Activated CD8-positive, alpha-beta memory T cell treated with anti-CD3 and anti-CD28 coated beads for 1 hour (primary cell): ENCODE measurements at regions not wholly inside any gene's neighbourhood (a gene's known extent, or its start where the extent isn't known, plus 50 kb on each side); places are given as distances from the start of the nearest gene placed in this dataset.

ENCODE experiments used
- DNase-seq, 2 donors: peaks; one replicate each; pipeline ENCODE4 v3.0.0-alpha.2; 2020; ENCODE audit warnings: low read depth in 1 of 2; ENCODE audit errors: extremely low read depth in 1 of 2

DNA sequence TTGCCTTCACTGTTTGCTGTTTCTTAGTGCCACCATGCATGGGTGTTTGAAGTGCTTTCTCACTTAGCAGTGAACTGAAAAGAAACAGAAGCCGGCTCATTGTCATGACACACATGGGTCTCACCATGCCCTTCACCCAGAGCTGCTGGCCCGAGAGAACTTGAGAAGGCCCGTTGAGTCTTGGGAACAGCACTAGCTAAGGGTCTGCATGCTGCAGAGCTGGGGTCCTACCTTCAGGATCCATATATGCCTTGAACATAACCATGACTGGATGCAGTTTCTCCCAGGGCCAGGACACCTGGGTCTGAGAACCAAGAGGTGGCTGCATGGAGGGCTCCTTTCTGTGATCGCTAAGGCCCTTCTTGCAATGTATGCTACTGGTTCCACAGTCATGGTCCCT, 245.5 kb upstream of the HS6ST1 start:
- no peak for DNase-seq

DNA sequence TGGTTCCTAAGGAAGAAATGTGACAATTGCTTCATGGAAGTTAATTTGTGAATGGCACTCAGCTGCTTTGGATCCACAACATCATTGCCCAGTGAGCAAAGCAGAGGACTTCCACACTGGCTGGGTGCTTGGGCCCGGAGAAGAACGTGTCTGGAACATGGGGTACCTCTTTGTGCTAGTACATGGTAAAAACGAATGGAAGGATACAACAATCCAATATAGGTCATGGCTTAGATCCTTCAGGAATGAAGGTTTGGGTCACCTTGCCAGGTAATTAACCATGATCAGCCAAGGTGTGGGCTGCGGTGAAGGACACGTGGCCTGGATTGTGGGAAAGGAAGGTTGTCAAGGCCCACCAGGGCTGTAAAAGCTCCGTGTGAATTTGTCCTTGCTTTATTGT, 245.9 kb upstream of the HS6ST1 start:
- DNase-seq, result no peak

DNA sequence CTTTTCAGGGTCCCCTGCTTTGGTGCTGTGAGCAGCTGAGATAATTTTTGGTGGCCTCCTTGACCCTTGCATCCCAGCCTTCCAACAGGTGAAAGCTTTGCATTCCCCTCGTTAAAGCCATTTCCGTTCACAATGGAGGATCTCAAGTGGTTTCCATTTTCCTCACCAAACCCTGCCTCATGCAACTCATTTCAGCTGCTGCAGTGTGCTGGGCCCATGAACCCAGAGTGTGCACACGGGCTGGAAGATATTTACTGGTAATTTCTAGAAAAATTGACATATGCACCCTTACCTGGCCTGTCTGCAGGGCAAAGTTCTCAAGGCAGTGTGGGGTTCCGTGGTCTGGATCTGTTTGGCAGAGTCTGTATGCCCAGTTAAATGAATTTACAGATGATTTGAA, 246.8 kb upstream of the HS6ST1 start:
- no peak for DNase-seq

DNA sequence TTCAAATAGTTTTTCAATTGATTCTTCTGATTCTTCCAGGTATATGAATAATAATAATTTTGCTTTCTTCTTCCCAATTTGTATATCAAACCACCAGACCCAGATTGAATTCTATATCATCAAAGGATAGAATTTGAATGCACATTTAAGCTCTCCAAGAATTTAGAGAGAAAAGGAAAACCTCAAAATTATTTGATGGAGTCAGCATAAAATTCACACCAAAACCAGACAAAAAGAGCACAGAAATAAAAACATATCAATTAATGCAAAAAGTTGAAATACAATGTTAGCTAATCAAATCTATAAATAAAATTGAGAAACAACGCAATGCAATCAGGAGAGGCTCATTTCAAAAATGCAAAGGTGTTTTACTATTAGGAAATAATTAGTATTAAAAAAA, 248.0 kb upstream of the HS6ST1 start:
- no peak for DNase-seq

DNA sequence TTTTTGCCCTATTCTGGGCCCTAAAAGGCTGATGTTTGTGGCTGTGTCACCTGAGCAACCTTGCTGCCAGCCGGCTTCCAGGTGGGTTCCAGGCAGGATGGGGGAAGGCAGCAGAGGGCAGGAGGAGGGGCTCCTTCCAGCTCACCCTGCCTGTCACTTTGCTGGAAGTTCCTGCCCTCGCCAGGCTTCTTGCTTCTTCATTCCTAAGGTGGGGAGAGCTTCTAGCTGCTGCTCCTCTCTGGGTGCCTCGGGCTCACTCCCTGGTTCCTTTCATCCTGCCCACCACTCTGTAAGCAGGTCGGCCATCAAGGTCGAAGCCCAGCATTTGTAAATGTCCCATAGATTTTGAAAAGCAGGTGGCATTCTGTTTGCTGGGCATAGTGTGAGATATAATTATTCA, 249.4 kb upstream of the HS6ST1 start:
- DNase-seq, result no peak

DNA sequence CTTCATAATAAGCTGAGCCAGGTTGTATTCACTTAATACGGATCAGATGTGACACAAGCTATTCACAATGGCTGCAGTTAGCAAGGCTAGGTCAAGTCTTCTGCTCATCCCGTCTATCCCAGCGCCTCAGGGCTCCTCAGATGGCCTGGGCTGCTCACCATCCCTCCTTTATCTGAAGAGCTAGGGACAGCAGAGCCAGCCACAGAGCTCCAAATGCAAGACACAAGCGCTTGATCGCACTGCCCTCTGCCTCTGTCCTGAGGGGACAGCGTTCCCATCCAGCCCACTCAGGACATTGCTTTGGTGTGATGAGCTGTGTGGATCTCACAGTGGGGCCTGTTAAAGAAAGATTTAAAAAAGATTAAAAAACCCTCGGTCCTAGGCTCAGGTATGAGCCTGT, 254.4 kb upstream of the HS6ST1 start:
- no peak for DNase-seq

DNA sequence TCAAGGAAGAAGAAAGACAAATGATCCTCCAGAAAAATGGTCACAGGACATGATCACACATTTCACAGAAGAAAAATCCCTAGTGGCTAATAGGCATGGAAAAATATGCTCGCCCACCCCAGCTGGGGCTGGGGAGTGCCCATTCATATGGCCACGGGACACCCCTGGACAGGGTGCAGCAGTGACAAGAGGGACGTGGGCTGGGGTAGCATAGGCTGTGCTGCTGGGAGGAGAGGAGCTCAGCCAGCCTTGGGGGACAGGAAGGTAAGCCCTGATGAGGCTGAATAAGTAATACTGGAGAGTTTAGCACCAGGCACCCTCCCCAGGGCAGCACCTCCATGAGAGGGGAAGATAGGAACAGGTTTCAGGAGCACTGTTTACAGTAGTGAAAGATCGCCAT, 254.9 kb upstream of the HS6ST1 start:
- no peak for DNase-seq

DNA sequence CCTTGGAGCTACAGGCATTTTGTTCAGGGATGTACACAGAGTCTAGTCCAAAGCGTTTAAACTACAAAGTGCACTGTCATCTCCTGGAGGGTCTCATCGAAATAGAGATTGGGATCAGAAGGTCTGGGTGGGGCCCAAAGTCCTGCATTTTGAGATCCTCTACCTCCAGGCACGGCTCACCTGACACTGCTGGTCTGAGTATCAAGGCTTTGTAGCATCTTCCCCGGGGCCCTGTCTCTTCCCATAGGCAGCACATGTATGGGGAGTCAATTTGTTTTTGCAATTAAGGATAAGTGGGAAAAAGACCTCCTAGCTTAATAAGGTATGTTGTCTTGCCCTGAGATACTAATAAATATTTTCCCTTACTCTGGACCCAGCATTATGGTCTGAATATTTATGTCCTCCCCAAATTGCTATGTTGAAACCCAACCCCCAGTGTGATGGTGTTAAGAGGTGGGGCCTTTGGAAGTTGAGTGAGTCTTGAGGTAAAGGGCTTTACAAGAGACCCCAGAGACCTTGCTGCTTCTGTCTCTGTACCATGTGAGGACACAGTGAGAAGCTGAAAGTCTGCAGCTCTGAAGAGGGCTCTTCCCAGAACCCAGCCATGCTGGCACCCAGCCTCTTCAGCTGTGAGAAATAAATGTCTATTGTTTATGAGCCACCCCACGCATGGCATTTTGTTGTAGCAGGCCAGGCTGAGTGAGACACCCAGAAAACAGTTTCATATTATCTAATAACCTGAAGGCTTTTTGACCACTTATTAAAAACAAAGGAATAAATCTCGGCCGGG, 258.7 kb upstream of the HS6ST1 start:
- DNase-seq, result no peak

DNA sequence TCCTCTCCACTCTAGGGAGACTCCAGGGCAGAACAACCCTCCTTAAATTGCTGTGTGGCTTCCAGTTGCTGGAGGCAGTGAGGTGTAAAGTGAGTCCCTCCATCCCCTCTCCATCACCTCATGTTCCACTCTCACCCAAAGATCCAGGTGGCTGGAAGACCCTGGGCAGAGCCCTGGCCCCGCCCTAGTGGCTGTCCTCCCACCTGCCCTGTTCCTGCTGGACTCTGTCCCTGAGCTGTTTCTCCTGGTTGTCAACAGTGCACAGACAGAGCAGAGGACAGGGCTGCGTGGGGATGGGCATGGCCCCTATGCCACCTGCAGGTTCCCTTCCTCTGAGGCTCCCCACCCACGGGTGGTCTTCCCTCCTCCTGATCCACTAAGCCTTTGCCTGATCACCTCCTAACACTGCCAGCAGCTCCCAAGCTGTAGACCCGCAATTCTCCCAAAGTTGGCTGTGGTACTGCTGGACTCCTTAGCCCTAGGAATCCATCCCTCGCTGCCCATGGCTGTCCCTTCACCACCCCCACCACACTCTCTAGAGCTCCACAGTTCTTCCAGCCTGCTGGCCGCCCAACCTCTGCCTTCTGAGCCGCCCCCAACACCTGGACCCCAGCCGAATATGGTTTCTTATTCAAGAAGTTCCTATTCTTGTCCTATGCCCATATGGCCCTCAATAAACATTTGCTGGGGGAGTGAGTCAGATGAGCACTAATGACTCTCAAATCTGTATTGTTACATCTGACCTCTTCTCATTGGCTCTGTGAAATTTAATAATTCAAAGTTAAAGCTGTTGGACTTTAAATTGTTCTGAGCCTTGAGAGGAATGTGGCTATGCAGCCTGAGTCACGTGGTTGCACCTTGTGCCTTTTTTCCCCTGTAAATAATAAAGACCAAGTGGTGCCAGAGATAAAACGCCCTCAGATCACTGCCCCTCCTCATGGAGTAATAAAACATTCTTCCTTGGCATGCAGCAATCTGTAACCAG, 260.0 kb upstream of the HS6ST1 start:
- no peak for DNase-seq

DNA sequence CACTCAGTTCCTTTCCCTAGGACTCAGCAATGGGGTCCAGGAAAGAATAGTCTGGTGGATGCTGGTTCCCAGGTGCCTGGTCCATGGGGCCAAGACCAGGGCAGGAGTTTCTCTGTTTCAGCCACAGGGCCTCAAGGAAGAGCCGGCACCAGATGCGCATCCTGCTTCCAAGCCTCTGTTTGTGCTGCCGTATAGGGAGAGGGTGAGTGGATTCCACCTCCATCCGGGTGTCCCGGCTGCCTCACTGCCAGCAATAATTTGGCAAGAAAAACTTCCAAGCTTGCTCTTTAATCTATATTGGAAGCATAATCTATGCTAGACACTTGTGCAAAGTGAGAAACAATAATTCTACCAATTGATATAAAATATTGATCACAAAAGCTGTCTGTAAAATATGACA, 261.2 kb upstream of the HS6ST1 start:
- DNase-seq, result no peak

DNA sequence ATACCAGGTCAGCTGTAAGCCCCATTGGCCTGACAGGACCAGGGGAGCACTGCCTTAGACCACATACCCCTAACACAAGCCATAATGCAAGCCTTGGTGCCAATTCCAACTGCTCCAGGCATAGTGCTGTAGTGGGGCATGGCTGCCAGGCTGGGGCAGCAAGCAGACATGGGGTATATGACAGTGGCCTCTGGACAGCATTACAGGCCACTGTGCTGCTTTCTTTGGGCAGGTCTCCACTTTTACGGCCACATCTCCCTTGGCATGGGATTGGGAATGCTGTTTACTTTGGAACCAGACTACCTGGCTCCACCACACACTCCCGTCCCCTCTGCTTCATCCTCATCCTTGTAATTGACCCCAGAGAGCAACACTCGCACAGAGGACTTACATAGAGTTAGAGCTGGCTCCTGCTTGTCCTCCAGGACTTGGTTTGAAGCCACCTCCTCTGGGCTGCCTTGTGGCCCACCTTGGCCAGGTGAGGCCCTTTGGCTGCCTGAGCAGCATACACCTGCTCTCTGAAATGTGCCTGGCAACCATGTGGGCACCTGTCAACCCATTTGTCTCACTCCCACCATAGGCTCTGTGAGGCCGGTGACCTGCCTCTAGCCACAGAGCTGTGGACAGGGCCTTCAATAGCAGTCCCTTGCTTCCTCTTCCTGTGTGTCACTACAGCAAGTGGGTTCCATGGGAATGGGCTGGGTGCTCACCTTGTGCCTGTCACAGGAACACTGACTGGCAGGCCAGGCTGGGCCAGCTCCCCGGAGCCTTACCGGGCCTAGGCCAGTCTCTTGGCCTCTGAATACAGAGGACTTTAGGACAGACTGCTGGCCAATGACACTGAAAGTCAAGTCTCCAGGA, 262.6 kb upstream of the HS6ST1 start:
- no peak for DNase-seq

DNA sequence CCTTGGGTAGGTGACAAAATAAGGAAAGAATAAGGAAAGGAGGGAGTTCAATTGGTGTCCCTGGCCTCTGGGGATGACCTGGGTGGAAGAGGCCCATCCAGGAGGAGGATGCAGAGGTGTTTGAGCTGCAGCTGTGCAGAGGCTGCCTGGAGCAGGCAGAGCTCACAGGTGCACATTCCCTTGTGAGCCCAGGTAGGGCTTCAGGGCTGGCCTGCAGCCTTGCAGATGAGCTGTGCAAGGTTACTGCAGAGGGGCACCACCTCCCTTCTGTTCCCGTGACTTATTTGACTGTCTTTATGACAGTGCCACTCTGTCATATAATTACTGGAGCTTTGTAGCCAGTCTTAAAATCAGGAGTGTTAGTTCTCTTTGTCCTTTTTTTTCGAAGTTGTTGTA, 263.2 kb upstream of the HS6ST1 start:
- no peak for DNase-seq

DNA sequence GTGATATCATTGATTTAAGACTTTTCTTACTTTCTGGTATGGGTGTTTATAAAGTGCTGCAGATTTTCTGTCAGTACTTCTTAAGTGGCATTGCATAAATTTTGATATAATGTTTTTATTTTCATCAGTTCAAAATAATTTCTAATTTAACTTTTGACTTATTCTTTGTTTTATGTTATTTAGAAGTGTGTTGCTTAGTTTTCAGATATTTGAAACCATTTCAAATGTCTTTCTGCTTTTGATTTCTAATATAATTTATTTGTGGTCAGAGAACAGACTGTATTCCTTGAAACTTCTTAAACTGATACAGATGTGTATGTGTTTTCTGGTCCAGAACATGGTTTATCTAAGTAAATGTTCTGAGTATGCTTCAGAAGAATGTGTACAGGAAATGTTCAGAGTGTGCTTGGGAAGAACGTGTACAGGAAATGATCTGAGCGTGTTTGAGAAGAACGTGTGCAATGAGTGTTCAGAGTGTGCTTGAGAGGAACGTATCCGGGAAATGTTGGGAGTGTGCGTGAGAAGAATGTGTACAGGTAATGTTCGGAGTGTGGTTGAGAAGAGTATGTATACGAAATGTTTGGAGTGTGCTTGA, 265.7 kb upstream of the HS6ST1 start:
- DNase-seq, result no peak

DNA sequence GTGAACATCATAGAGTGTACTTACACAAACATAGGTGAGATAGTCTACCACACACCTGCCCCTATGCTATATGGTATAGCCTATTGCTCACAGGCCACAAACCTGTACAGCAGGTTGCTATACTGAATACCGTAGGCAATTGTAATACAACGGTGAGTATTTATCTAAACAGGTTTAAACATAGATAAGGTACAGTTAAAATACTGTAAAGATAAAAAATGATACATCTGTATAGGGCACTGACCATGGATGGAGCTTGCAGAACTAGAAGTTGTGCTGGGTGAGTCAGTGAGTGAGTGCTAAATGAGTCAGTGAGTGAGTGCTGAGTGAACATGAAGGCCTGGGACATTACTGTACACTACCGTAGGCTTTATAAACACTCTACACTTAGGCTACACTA, 267.0 kb upstream of the HS6ST1 start:
- DNase-seq, result no peak

DNA sequence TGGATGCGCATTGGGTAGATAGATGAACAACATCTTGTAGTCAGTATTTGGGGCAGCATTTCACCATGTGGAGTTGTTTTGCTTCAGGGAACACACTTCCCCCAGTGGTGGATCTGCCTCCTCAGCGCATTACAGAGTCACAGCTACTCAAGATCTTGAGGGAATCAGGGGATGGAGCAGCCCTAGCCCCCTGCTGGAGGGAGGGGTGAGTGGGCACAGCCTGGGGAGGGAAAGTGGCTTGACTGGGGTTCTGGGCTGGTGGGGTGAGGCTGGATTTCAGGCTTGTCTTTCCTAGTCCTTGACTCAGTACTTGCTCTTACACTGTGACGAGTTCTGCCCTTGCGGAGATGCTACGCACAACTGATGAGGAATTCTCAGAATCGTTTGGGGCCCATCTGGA, 271.0 kb upstream of the HS6ST1 start:
- no peak for DNase-seq

DNA sequence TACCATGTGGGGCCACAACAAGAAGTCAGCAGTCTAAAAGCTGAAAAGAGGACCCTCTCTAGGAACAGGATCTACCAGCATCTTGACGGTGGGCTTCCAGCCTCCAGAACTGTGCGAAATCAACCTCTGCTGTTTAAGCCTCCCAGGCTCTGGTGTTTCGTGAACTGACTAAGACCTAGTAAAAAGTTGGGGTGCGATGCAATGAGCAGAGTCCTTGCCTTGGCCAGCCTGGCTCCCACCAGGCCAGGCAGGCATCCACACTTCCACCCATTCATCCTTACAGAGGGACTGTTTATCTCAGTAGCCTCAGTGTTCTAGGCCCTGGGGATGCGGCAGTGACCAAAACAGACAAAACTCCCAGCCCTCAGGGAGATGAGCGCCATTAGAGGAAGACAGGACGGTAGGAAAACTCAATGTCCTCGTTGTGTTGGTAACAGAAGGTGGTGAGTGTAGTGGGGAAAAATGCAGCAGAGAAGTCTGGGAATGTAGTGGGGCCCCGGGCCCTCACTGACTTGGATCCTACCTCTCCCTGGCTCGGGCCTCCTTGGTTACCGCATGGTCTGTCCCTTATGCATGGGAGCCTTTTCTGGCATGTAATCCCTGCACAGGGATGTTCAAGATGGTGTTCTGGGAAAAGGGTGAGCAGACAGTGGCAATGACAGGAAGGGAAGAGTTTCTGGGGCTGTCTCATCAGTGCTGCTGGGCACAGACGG, 271.8 kb upstream of the HS6ST1 start:
- DNase-seq, result no peak

DNA sequence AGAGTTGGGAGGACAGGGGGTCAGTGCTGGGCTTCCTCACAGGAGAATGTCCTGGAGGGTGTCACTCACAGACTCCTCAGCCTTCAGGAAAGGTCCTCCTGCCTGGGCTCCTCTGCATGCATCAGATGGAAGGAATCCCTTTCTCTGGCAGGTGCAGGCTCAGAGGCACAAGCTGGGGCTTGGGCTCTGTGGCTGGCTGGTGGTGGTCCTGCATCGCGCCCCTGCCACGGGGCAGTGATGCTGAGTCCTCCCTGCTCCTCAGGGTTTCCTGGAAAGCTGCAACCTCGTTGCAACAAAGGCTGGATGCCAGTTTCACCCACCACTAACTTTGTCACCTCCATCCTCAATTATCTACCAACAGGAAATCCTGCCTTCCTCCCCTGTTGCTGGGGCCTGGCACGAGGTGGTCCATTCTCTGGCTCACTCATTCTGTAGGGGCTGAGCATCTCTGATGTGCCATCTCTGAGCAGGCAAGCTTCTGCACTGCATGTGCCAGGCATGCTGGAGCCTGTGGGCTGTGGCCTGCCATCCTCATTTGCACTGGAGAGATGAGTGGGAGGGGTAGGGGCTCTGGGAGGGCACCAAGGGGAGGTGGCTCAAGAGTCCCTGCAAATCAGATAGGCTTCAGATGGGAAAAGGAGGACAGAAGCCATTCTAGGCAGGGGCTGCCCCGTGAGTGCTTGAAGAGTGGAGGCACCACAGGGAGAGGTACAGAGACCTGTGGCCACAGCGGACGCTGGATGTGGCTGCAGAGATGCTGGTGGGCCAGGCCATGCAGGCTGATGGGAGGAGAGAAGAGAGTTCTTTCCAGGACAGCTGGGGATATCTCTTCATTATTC, 272.6 kb upstream of the HS6ST1 start:
- DNase-seq, result no peak

DNA sequence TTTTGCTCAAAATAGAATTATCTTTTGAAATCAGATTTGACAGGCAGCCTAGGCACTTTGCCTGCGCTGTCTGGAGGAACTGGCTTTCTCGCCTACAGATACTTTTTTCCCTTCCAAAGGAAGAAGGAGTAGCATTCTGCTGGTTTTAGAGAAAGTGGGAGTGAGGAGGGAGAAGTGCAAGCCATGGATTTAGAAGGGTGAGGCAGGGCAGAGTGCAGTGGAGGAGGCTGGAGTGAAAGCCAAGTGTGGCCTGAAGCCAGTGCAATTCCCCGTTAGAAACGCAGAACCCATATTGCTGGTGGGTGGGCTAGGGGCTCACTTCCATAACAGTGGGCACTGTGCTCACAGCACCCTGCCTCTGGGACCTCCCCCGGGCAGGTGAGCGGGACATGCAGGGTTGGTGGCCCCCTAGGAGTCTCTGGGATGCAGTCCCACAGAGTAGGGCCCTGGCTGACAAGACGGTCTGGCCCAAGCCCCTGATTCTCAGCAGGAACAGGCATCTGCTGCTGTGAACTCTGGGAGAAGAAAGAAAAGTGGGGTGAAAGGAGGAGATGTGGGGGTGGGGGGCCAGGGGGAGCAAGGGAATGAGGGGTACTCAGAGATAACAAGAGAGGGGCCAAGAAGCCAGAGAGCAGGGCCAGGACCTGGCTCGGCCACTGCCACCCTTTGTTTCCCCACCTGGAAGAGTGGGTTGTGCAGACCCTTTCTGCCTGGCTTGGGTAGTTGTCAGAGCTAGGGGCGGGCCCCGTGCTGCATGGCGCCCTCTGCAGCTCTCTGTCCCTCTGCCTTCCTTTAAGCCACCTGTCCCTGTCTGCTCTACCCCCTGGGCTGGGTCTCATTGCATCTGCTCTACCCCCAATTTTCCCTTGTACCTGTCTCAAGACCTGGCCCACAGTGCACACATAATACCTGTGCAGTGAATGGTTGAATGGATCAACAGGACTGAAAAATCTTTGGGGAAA, 273.5 kb upstream of the HS6ST1 start:
- no peak for DNase-seq
